GM12873 (cell line): ENCODE measurements at regions not wholly inside any gene's neighbourhood (a gene's known extent, or its start where the extent isn't known, plus 50 kb on each side); places are given as distances from the start of the nearest gene placed in this dataset.

ENCODE experiments used
- CTCF ChIP-seq: IDR thresholded peaks from 2 replicates; pipeline ENCODE4 v1.5.1; 2012; ENCODE audit warnings: low read depth, mild to moderate bottlenecking, moderate library complexity, low read length, control low read depth; ENCODE audit not compliant: insufficient read depth; ENCODE audit errors: missing control alignments

DNA sequence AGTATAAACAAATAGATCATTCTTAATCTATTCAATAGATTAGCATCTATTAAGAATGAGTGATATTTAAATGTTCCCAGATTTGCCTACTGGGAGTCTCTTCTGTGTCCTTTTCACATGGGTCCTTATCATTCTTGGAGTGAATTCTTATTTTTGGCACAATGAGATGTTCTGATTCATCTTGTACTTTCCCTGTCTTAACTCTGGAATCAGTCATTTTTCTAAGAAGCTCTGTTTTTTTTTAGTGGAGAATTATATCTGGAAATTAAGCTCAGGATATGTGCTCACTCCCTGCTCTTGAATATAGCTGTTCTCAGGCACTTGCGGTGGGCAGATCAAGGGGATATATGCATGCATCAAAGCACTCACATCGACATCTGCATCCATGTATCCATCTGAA lies 625.3 kb upstream of the HS3ST1 start:
- no peak for TF ChIP-seq CTCF

GRCh38 chr4:12053556-12053955 lies 624.9 kb upstream of the HS3ST1 start:
- TF ChIP-seq CTCF = no peak

DNA sequence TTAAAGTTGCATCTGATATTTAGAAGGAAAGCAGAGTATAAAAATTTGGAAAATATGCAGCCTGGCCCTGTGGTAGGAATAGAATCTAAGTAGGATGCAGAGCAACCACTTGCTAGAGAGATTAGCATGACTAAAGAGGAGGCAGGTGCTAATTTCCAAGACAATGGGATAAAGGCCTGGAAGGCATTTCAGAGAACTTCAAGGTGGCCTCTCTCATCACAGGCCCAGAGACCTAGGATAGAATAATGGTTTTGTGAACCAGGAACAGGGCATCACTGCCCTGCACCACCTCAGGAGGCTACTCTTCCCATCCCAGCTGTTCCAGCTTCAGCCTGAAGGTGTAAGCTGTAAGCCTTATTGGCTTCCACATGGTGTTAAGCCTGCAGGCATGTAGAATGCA lies 621.7 kb upstream of the HS3ST1 start:
- TF ChIP-seq CTCF = no peak

GRCh38 chr4:12042818-12043217 lies 614.1 kb upstream of the HS3ST1 start:
- TF ChIP-seq CTCF = no peak

DNA sequence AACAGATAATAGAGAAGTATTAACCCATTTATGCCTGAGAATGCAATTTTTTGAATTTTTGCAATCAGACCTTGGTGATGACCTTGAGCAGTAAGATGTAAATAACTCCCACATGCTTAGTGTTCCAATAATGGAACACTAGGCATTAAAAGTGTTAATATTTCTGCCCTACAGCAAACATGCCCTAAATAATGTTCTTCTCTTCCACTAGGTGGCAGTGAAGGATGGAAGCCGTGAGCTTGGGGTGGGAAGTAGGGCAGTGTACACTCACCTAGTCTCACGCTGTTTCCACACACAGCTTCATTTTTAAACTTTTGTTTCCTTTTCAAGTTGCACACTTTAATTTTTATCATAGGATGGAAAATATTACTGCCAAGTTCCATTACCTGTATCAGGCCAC lies 613.1 kb upstream of the HS3ST1 start:
- no peak for TF ChIP-seq CTCF

GRCh38 chr4:12036450-12036849 lies 607.8 kb upstream of the HS3ST1 start:
- TF ChIP-seq CTCF = no peak

DNA sequence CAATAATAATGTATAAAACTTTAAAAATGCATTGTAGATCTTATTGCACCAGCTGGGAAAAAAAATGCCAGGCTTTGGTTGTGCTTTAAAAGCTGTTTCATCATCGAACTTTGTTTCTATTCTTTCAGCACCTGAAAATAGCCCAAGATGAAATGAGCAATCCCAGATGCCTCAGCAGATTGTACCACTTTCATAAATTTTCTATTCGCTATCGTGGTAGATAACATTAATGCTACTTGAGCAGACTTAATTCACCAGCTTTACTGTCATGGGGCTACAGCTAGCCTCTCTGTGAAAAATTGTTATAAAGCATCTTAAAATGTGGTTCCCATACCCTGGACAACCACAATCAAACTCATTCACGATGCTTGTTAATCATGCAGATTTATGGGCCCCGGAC lies 599.6 kb upstream of the HS3ST1 start:
- TF ChIP-seq CTCF = no peak

DNA sequence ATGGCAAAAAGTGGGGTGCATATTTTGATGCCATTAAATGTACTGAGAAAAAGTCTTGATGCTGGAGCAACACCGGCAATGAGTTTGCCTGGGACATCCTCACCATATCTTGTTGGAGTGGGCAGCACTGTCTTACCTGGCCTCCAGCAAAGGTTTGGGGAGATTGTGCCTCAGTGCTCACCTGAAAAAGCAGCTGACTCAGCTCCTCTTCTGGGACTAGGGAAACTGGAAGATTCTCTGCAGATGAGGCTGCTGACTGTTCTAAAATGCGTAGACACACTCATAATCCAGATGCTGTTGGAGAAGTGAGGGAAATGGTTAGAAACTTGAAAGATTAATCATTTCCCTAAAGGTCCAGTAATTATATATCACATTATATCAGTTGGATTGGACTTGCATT lies 593.7 kb upstream of the HS3ST1 start:
- TF ChIP-seq CTCF = no peak
